Epithelial cell of prostate (primary cell): ENCODE measurements at regions not wholly inside any gene's neighbourhood (a gene's known extent, or its start where the extent isn't known, plus 50 kb on each side); places are given as distances from the start of the nearest gene placed in this dataset.
"Not testable (repeated sequence)": the region's sequence is repeated elsewhere in the genome, so short reads cannot be mapped to it uniquely, and the experiment has no call there.

Source experiments
- DNase-seq: peaks from one replicate; pipeline ENCODE4 v3.0.0-alpha.2; 2011; ENCODE audit warnings: low read depth, low spot score
- H3K27ac ChIP-seq: fragments of 450-650 bp; 2 replicates; pipeline ENCODE4 v1.5.1; 2017; ENCODE audit warnings: mild to moderate bottlenecking

GRCh38 chrX:134311994-134312393, 61.1 kb upstream of the PHF6 start:
- DNase-seq, H3K27ac ChIP-seq: not testable (repeated sequence)

- DNase-seq, result no peak
- no peak overlapping the region for H3K27ac ChIP-seq
Observed at GRCh38 chrX:134313418-134313817, 59.7 kb upstream of the PHF6 start.

- H3K27ac ChIP-seq, result no peak overlapping the region
- peak; percentile 24 for DNase-seq
Observed at GRCh38 chrX:134315866-134316265, 57.2 kb upstream of the PHF6 start.
